Gastrocnemius medialis (tissue), 4 donors: ENCODE measurements at regions not wholly inside any gene's neighbourhood (a gene's known extent, or its start where the extent isn't known, plus 50 kb on each side); places are given as distances from the start of the nearest gene placed in this dataset.

Experiments
- CTCF ChIP-seq, 5 experiments: fragments of 450-650 bp in 3 of 5; fragments of 200-600 bp in 2 of 5; sonication (generic) in 2 of 5; IDR thresholded peaks in 4 of 5; conservative IDR thresholded peaks in 1 of 5; 1 replicate in 4 of 5; 2 replicates in 1 of 5; pipeline ENCODE4 v1.5.1; 2016 to 2019; ENCODE audit warnings: antibody characterized with exemption in 5 of 5, mild to moderate bottlenecking in 3 of 5, moderate library complexity in 3 of 5
- POLR2A ChIP-seq, 2 donors: fragments of 450-650 bp; IDR thresholded peaks; one replicate each; pipeline ENCODE4 v1.6.1; 2017; ENCODE audit warnings: antibody characterized with exemption in 2 of 2, mild to moderate bottlenecking in 2 of 2, moderate library complexity in 2 of 2

GRCh38 chr9:87305151-87305550 is 192.5 kb upstream of the DAPK1 start:
- TF ChIP-seq POLR2A (IDR thresholded peaks at IDR 0.05) (no peak), CTCF (IDR thresholded peaks at IDR 0.05 in 4 of 5, conservative IDR thresholded peaks at IDR 0.05 in 1 of 5) (no peak)
